Smooth muscle cell (in vitro differentiated cells): ENCODE measurements at regions not wholly inside any gene's neighbourhood (a gene's known extent, or its start where the extent isn't known, plus 50 kb on each side); places are given as distances from the start of the nearest gene placed in this dataset.

Experiments used
- DNase-seq: peaks from one replicate; lab custom pipeline; 2025; ENCODE audit not compliant: unreplicated experiment; lab: John Stamatoyannopoulos, UW
- H2AFZ ChIP-seq: fragments of 200-600 bp; sonication (generic); 2 replicates; pipeline ENCODE4 v1.6.0; 2016; ENCODE audit warnings: antibody characterized with exemption, low read depth, mild to moderate bottlenecking
- H3F3A ChIP-seq: fragments of 200-600 bp; sonication (generic); 2 replicates; pipeline ENCODE4 v1.6.0; 2017; ENCODE audit warnings: antibody characterized with exemption, low read depth
- H3K27ac ChIP-seq: fragments of 200-600 bp; sonication (generic); 2 replicates; pipeline ENCODE4 v1.5.1; 2016; ENCODE audit warnings: low read depth, mild to moderate bottlenecking
- H3K27me3 ChIP-seq: fragments of 200-600 bp; sonication (generic); 2 replicates; pipeline ENCODE4 v1.6.1; 2016; ENCODE audit warnings: low read depth, mild to moderate bottlenecking
- H3K36me3 ChIP-seq: fragments of 200-600 bp; sonication (generic); 2 replicates; pipeline ENCODE4 v1.5.1; 2016; ENCODE audit warnings: low read depth
- H3K4me1 ChIP-seq: fragments of 200-600 bp; sonication (generic); 2 replicates; pipeline ENCODE4 v1.5.1; 2016; ENCODE audit warnings: low read depth
- H3K4me2 ChIP-seq: fragments of 200-600 bp; sonication (generic); 2 replicates; pipeline ENCODE4 v1.6.0; 2016; ENCODE audit warnings: mild to moderate bottlenecking
- H3K4me3 ChIP-seq: fragments of 200-600 bp; sonication (generic); 2 replicates; pipeline ENCODE4 v1.5.1; 2016; ENCODE audit warnings: mild to moderate bottlenecking
- H3K79me2 ChIP-seq: fragments of 200-600 bp; sonication (generic); 2 replicates; pipeline ENCODE4 v1.6.0; 2016; ENCODE audit warnings: low read depth, mild to moderate bottlenecking
- H3K9ac ChIP-seq: fragments of 200-600 bp; sonication (generic); 2 replicates; pipeline ENCODE4 v1.6.0; 2016; ENCODE audit warnings: low read depth
- H3K9me3 ChIP-seq: fragments of 200-600 bp; sonication (generic); replicated peaks from 2 replicates; pipeline ENCODE4 v1.5.1; 2016; ENCODE audit warnings: low read depth
- H4K20me1 ChIP-seq: fragments of 200-600 bp; sonication (generic); 2 replicates; pipeline ENCODE4 v1.6.0; 2016; ENCODE audit warnings: low read depth
- CTCF ChIP-seq: fragments of 200-600 bp; sonication (generic); IDR thresholded peaks from 2 replicates; pipeline ENCODE4 v1.5.1; 2017; ENCODE audit warnings: borderline replicate concordance, mild to moderate bottlenecking, antibody characterized with exemption; ENCODE audit not compliant: insufficient read depth, poor library complexity, severe bottlenecking
- WGBS: methylation state at CpG from one replicate; pipeline ENCODE4 v1.1.7; 2016; ENCODE audit warnings: low lambda C conversion rate; 5-methylcytosine and 5-hydroxymethylcytosine counted together

GRCh38 chr4:176525576-176525975 is 205.8 kb downstream of the SPCS3 start:
- no peaks in the 10 kb centered on the region for H3K4me1 ChIP-seq
- H3K9ac ChIP-seq = no peak overlapping the region
- H3K4me2 ChIP-seq = no peak overlapping the region
- H3F3A ChIP-seq = no peaks in the 10 kb centered on the region
- WGBS = 83% methylated on average over 2 of the region's 2 CpGs
- no peak for DNase-seq
- H3K27ac ChIP-seq = no peak overlapping the region
- no peaks in the 10 kb centered on the region for H4K20me1 ChIP-seq
- no peaks in the 10 kb centered on the region for H3K27me3 ChIP-seq
- H2AFZ ChIP-seq = no peak overlapping the region
- no peaks in the 10 kb centered on the region for H3K79me2 ChIP-seq
- H3K4me3 ChIP-seq = no peak overlapping the region
- no peak for TF ChIP-seq CTCF
- no peaks in the 10 kb centered on the region for H3K9me3 ChIP-seq
- H3K36me3 ChIP-seq = no peaks in the 10 kb centered on the region

DNA sequence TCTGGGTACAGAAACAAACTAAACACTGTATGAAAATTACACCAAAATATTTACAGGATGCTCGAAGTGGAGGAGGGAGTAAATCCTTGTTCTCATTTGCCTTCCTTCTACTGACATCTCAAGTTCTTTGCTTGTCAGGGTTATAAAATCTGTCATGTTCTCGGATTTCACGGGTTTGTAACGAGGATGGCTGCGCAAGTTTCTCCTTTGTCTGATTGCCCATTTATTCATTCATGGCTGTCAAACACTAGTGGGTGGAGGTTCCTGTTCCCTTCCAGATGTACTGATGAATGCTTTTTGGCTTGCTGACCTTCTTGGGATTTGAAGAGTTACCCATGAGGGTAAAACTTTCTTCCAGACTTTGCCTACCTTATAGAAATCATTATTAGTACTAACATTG is 206.9 kb downstream of the SPCS3 start:
- WGBS = 67% methylated on average over 5 of the region's 5 CpGs
- DNase-seq = no peak
- Histone ChIP-seq H3K79me2 (no peaks in the 10 kb centered on the region), H3K27ac (no peak overlapping the region), H3K9me3 (no peaks in the 10 kb centered on the region), H3K27me3 (no peaks in the 10 kb centered on the region), H4K20me1 (no peaks in the 10 kb centered on the region), H3K9ac (no peak overlapping the region), H3K4me1 (no peaks in the 10 kb centered on the region), H3K36me3 (no peaks in the 10 kb centered on the region), H3K4me2 (no peak overlapping the region), H2AFZ (no peak overlapping the region), H3K4me3 (no peak overlapping the region), H3F3A (no peaks in the 10 kb centered on the region)
- TF ChIP-seq CTCF = no peak

DNA sequence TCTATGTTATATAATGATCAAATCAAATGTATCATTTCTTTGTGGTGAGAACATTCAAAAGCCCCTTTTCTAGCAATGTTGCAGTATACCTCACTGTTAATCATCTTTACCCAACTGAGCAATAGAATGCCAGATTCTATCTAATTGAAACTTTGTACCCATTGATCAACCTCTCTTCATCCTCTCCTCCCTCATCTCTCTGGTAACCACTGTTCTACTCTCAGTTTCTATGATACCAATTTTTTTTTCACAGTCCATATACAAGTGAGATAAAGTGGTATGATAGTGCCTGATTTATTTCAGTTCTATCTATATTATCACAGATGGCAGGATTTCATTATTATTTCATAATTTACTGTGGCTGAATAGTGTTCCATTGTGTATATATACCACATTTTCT is 209.8 kb downstream of the SPCS3 start:
- no peaks in the 10 kb centered on the region for H3K9me3 ChIP-seq
- no peak for TF ChIP-seq CTCF
- H3K36me3 ChIP-seq = no peaks in the 10 kb centered on the region
- H3K27ac ChIP-seq = no peak overlapping the region
- no peak for DNase-seq
- H3K4me1 ChIP-seq = peaks cover 5% of the 10 kb centered on the region
- no peak overlapping the region for H3K4me2 ChIP-seq
- H3K9ac ChIP-seq = no peak overlapping the region
- H3K27me3 ChIP-seq = no peaks in the 10 kb centered on the region
- H4K20me1 ChIP-seq = no peaks in the 10 kb centered on the region
- no peaks in the 10 kb centered on the region for H3F3A ChIP-seq
- no peak overlapping the region for H2AFZ ChIP-seq
- no peaks in the 10 kb centered on the region for H3K79me2 ChIP-seq
- H3K4me3 ChIP-seq = no peak overlapping the region

- TF ChIP-seq CTCF = no peak
- H2AFZ ChIP-seq = no peak overlapping the region
- DNase-seq = no peak
These were observed 213.4 kb downstream of the SPCS3 start for GRCh38 chr4:176533159-176533558.

More at GRCh38 chr4:176533159-176533558, 213.4 kb downstream of the SPCS3 start:
- Histone ChIP-seq H3K36me3 (no peaks in the 10 kb centered on the region), H3K27me3 (no peaks in the 10 kb centered on the region), H3K4me3 (no peak overlapping the region), H3K9me3 (no peaks in the 10 kb centered on the region), H3F3A (no peaks in the 10 kb centered on the region), H3K4me2 (no peak overlapping the region), H3K27ac (no peak overlapping the region), H4K20me1 (no peaks in the 10 kb centered on the region), H3K4me1 (peaks cover 5% of the 10 kb centered on the region), H3K79me2 (no peaks in the 10 kb centered on the region), H3K9ac (no peak overlapping the region)
